Endothelial cell of umbilical vein (primary cell): ENCODE measurements at regions not wholly inside any gene's neighbourhood (a gene's known extent, or its start where the extent isn't known, plus 50 kb on each side); places are given as distances from the start of the nearest gene placed in this dataset.

Experiments
- BruUV-seq: library from RNA; stranded (reverse); fragments of 400-500 nt; replicated peaks from 2 replicates; lab custom pipeline; 2021; lab: Mats Ljungman, UMichigan
- CTCF ChIA-PET: fragments of 300-600, 350-600 bp; sonication (Branson Sonifier 250); formaldehyde crosslinking; loops from one replicate; lab custom pipeline; 2021; ENCODE audit warnings: antibody characterized with exemption, inconsistent platforms; lab: Charles Lee
- POLR2A ChIA-PET: fragments of 300-600, 350-600 bp; sonication (Branson Sonifier 250); formaldehyde crosslinking; loops from one replicate; lab custom pipeline; 2021; ENCODE audit warnings: antibody characterized with exemption, inconsistent platforms; lab: Charles Lee
- DNase-seq: peaks from one replicate; pipeline ENCODE4 v3.0.0-alpha.2; 2011; ENCODE audit warnings: low read depth, low spot score
- FAIRE-seq: peaks from 2 replicates; lab custom pipeline; 2011; peaks lifted over from hg19 to GRCh38; lab: Jason Lieb, UNC
- H2AFZ ChIP-seq: 2 replicates; pipeline ENCODE4 v1.6.0; 2012; ENCODE audit warnings: low read depth, low read length, control low read depth, inconsistent platforms
- H3K27ac ChIP-seq: 2 replicates; pipeline ENCODE4 v1.5.1; 2011; ENCODE audit warnings: low read depth, mild to moderate bottlenecking, control low read depth, low read length, moderate library complexity; ENCODE audit not compliant: insufficient read depth
- H3K27me3 ChIP-seq, 2 experiments: 2 replicates each; pipeline versions ENCODE4 v1.6.0 to v1.6.1; 2011; ENCODE audit warnings: low read length in 2 of 2, mixed read lengths in 1 of 2; ENCODE audit not compliant: control insufficient read depth in 2 of 2, insufficient read depth in 2 of 2
- H3K36me3 ChIP-seq, 2 experiments: 2 replicates in 1 of 2; 3 replicates in 1 of 2; pipeline ENCODE4 v1.5.1; 2011; ENCODE audit warnings: low read length in 2 of 2, mild to moderate bottlenecking in 1 of 2, moderate library complexity in 1 of 2; ENCODE audit not compliant: control insufficient read depth in 2 of 2, insufficient read depth in 2 of 2; ENCODE audit errors: extremely low read depth in 1 of 2
- H3K4me1 ChIP-seq: 3 replicates; pipeline ENCODE4 v1.5.1; 2011; ENCODE audit warnings: mild to moderate bottlenecking, low read length; ENCODE audit not compliant: control insufficient read depth, insufficient read depth; ENCODE audit errors: extremely low read depth
- H3K4me2 ChIP-seq: 2 replicates; pipeline ENCODE4 v1.6.1; 2011; ENCODE audit warnings: low read length, control low read depth, mixed read lengths; ENCODE audit not compliant: insufficient read depth
- H3K4me3 ChIP-seq, 3 experiments: fragments of 200-600 bp in 1 of 3; sonication (generic), shearing (Covaris generic) in 1 of 3; replicated peaks in 1 of 3; 2 replicates each; pipeline ENCODE4 v1.5.1; 2011 to 2016; ENCODE audit warnings: control low read depth in 3 of 3, low read length in 3 of 3, mild to moderate bottlenecking in 2 of 3, inconsistent platforms in 1 of 3, low read depth in 1 of 3, moderate library complexity in 1 of 3; ENCODE audit not compliant: insufficient read depth in 1 of 3
- H3K79me2 ChIP-seq: 2 replicates; pipeline ENCODE4 v1.6.0; 2012; ENCODE audit warnings: low read length, inconsistent platforms; ENCODE audit not compliant: control insufficient read depth, insufficient read depth
- H3K9ac ChIP-seq: replicated peaks from 2 replicates; pipeline ENCODE3; 2011; ENCODE audit warnings: low read length, control low read depth; ENCODE audit not compliant: insufficient read depth; ENCODE audit errors: extremely low read depth
- H3K9me1 ChIP-seq: replicated peaks from 3 replicates; pipeline ENCODE4 v1.6.0; 2011; ENCODE audit warnings: mild to moderate bottlenecking, low read length; ENCODE audit not compliant: control insufficient read depth, insufficient read depth; ENCODE audit errors: extremely low read depth
- H3K9me3 ChIP-seq: replicated peaks from 2 replicates; pipeline ENCODE4 v1.5.1; 2012; ENCODE audit warnings: low read length, inconsistent platforms; ENCODE audit not compliant: control insufficient read depth, insufficient read depth
- H4K20me1 ChIP-seq: replicated peaks from 2 replicates; pipeline ENCODE3; 2011; ENCODE audit warnings: mild to moderate bottlenecking, low read length; ENCODE audit not compliant: control insufficient read depth, insufficient read depth; ENCODE audit errors: extremely low read depth
- EZH2 ChIP-seq: IDR thresholded peaks from 2 replicates; pipeline ENCODE4 v1.6.1; 2012; ENCODE audit warnings: borderline replicate concordance, low read depth, mild to moderate bottlenecking, moderate library complexity, low read length, inconsistent platforms; ENCODE audit not compliant: severe bottlenecking
- FOS ChIP-seq: IDR thresholded peaks from 2 replicates; pipeline ENCODE4 v1.6.1; 2011; ENCODE audit warnings: mild to moderate bottlenecking, low read length, moderate library complexity, borderline replicate concordance; ENCODE audit not compliant: insufficient read depth
- GATA2 ChIP-seq: IDR thresholded peaks from 2 replicates; pipeline ENCODE4 v1.7.0; 2011; ENCODE audit warnings: low read depth, mild to moderate bottlenecking, moderate library complexity, mixed read lengths, low read length; ENCODE audit not compliant: insufficient read length, insufficient read depth
- JUN ChIP-seq: IDR thresholded peaks from 2 replicates; pipeline ENCODE4 v1.6.1; 2011; ENCODE audit warnings: borderline replicate concordance, low read depth; ENCODE audit not compliant: insufficient read length, insufficient read depth
- MYC ChIP-seq: IDR thresholded peaks from one replicate; pipeline ENCODE4 v1.6.1; 2011; ENCODE audit warnings: mild to moderate bottlenecking, low read depth, low read length
- POLR2A ChIP-seq: IDR thresholded peaks from 2 replicates; pipeline ENCODE4 v1.6.1; 2012; ENCODE audit warnings: low read depth, mild to moderate bottlenecking, control low read depth, low read length
- POLR2AphosphoS5 ChIP-seq: IDR thresholded peaks from 2 replicates; pipeline ENCODE4 v1.6.1; 2012; ENCODE audit warnings: low read depth, mild to moderate bottlenecking, control low read depth, low read length, moderate library complexity; ENCODE audit not compliant: insufficient read depth
- dilution Hi-C: fragments of 300-500 bp; cut with MboI; formaldehyde crosslinking; loops from one replicate; pipeline ENCODE4 v1.15.0; 2019; ENCODE audit warnings: low sequenced_read_pairs; ENCODE audit not compliant: extremely low pct_ligation_motif_present
- intact Hi-C: fragments of 100-400 bp; cut with micrococcal nuclease; formaldehyde crosslinking; loops from one replicate; pipeline ENCODE4 v1.10.0; 2022
- TF ChIP-seq, protein P1 (sequence below), 2 donors: IDR thresholded peaks; 1 replicate in 1 of 2; 2 replicates in 1 of 2; pipeline ENCODE4 v1.5.1; 2011; ENCODE audit warnings: low read length in 2 of 2, mild to moderate bottlenecking in 2 of 2, moderate library complexity in 2 of 2, control low read depth in 1 of 2, inconsistent platforms in 1 of 2, low read depth in 1 of 2; ENCODE audit not compliant: insufficient read depth in 1 of 2; ENCODE audit errors: extremely low read depth in 1 of 2
- TF ChIP-seq, protein P2 (sequence below): IDR thresholded peaks from 2 replicates; pipeline ENCODE4 v1.6.1; 2011; ENCODE audit not compliant: insufficient read depth, insufficient read length

DNA sequence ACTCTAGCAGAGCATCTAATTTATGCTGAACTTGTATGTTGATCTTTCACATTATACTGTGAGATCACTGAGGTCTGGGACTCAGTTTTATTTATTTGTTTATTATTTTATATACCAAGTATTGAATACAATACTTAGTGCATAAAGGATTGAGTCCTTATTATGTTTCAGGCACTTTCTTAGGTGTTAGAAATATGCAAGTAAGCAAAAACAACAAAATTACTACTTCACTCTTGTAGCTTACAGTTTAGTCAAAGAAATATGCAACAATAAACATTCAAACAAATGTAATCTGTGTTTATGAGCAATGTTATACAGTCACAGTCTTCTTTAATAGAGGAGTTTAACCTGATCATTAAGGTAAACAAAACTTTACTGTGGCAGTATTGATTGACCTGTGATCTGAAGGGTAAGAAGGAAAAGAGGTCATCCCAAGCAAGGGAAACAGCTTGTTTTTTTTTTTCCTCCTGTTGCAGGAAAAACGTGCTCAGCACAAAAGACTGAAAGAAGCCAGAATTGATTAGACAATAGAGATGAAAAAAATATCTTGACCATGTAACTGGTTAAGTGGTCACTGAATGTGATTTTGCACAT, 990.7 kb downstream of the TRHDE start:
- POLR2A ChIA-PET: no interaction called here
- no peak for FAIRE-seq
- no TSS peak for BruUV-seq

More for the DNA sequence above, 990.7 kb downstream of the TRHDE start:
- H3K9me1 ChIP-seq: no peaks in the 10 kb centered on the region
- no peak overlapping the region for H2AFZ ChIP-seq
- no peak overlapping the region for H3K9ac ChIP-seq
- no peaks in the 10 kb centered on the region for H3K27me3 ChIP-seq
- dilution Hi-C loops: no loop called here
- no peak for TF ChIP-seq POLR2A
- TF ChIP-seq MYC: no peak
- no peak for TF ChIP-seq EZH2
- TF ChIP-seq POLR2AphosphoS5: no peak
- TF ChIP-seq FOS: no peak
- TF ChIP-seq GATA2: no peak
- no peak for TF ChIP-seq JUN
- TF ChIP-seq, protein P1, sequence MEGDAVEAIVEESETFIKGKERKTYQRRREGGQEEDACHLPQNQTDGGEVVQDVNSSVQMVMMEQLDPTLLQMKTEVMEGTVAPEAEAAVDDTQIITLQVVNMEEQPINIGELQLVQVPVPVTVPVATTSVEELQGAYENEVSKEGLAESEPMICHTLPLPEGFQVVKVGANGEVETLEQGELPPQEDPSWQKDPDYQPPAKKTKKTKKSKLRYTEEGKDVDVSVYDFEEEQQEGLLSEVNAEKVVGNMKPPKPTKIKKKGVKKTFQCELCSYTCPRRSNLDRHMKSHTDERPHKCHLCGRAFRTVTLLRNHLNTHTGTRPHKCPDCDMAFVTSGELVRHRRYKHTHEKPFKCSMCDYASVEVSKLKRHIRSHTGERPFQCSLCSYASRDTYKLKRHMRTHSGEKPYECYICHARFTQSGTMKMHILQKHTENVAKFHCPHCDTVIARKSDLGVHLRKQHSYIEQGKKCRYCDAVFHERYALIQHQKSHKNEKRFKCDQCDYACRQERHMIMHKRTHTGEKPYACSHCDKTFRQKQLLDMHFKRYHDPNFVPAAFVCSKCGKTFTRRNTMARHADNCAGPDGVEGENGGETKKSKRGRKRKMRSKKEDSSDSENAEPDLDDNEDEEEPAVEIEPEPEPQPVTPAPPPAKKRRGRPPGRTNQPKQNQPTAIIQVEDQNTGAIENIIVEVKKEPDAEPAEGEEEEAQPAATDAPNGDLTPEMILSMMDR (IDR thresholded peaks at IDR 0.05; ENCODE audit: extremely low read depth in 1 of 2, insufficient read depth in 1 of 2, low read depth in 1 of 2, low read length in 2 of 2): no peak
- TF ChIP-seq, protein P2, sequence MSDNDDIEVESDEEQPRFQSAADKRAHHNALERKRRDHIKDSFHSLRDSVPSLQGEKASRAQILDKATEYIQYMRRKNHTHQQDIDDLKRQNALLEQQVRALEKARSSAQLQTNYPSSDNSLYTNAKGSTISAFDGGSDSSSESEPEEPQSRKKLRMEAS: no peak
- CTCF ChIA-PET: interaction anchor here (1.0 kb wide), 1 partner anchor 25 kb away, joined by 3 read pairs; no protein-coding TSS in a partner anchor
- DNase-seq: no peak
- H3K27ac ChIP-seq: no peak overlapping the region
- no peak overlapping the region for H3K4me2 ChIP-seq
- H4K20me1 ChIP-seq: no peaks in the 10 kb centered on the region
- intact Hi-C loops: no loop called here
- no peak overlapping the region for H3K4me3 ChIP-seq
- peaks cover 6% of the 10 kb centered on the region for H3K9me3 ChIP-seq
- H3K36me3 ChIP-seq: no peaks in the 10 kb centered on the region
- no peaks in the 10 kb centered on the region for H3K79me2 ChIP-seq
- no peaks in the 10 kb centered on the region for H3K4me1 ChIP-seq
